GM19351 (cell line): ENCODE measurements at regions not wholly inside any gene's neighbourhood (a gene's known extent, or its start where the extent isn't known, plus 50 kb on each side); places are given as distances from the start of the nearest gene placed in this dataset.
"Not testable (repeated sequence)": the region's sequence is repeated elsewhere in the genome, so short reads cannot be mapped to it uniquely, and the experiment has no call there.

ENCODE experiments used
- ATAC-seq: cut with Tn5 transposase; IDR thresholded peaks from one replicate; pipeline ENCODE4 v1.9.1; 2021; ENCODE audit warnings: mild to moderate bottlenecking, moderate library complexity; ENCODE audit not compliant: unreplicated experiment

DNA sequence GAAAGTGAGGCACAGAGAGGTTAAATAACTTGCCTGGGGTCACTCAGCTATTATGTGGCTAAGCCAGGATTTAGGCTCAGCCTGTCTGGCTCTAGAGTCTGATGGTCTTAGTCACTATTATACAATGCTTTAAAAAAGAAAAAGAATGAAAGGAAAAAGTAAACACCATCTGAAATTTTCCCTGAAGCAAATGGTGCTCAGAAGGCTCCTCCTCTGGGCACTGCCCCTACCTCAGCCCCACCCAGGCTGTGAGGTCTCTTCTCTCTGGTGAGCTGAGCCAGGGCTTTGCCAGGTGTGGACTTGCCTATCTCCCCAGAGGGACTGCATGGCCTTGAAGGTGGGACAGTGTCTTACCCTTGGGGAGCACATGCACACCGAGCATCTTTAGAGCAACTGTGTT lies 117.5 kb upstream of the DYRK2 start:
- ATAC-seq = no peak

DNA sequence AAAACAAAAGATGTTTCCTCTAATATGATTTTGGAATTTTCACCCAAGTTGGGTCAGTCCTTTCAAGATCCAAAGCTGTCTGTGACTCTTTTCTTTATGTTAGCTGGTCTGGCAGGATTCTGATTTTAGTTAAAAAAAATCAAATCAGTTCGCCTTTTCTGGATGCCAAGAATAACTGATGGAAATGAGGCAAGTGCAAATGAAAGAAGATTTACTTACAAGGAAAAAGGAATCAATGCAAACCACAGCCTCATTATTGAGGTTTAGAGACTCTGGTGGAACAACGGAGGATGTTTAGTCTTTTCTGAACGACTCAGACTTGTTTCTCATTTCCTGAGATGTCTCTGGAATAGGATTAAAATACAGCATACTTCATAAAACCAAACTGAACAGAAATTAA lies 117.0 kb upstream of the DYRK2 start:
- ATAC-seq = no peak

DNA sequence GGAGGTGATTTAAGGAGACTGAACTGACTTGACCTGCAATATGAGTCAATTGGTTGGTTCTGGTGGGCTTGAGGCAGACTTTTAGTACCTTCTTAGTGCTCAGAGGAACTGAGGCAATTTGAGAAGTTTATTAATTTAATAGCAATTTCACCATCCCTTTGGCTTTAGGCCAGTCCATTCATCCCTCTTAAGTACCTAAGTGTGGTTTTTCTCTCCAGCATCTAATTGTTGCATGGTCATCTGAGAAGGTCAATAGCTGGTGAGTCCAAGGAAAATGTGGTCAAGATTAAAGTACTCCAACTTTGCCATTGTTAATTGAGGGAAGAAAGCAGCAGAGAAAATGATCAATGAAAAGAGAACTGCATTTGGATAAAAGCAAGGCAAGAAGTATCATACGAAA lies 115.4 kb upstream of the DYRK2 start:
- ATAC-seq = no peak

DNA sequence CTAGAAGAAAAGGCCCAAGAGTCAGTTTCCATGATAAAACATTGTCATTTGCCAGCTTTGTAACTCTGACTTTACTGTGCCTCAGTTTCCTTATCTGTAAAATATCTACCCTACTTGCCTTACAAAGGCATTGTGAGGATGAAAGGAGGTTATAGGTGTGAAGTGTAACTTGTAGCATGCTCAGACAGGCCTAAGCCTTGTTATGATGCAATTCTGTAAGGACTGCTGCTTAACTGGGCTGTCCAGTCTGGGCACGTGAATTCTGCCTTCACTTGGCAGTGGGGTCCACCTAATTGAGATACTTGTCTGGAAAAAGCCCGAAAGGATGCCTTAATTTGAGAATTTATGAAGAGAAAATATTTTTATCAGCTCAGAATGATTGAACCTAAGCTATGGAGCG lies 114.5 kb upstream of the DYRK2 start:
- ATAC-seq = no peak

DNA sequence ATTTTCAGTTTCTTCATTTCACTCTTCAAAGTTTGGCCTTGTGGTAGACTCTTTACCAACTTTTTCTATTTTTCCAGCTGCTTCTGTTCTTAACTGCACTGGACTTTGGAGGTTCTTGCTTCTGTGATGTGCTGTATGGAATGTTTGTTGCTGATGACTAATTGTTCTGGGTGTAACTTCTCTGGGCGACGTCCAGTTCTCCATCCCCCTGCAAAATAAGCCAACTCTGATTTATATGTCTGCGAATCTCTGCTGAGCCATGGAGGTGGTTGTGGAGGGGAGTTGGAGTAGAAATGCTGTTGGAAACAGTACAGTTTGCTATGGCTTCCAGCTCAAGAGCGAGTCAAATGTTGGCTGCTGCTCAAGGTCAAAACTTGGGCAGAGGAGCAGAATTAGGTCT lies 113.9 kb upstream of the DYRK2 start:
- ATAC-seq = no peak

DNA sequence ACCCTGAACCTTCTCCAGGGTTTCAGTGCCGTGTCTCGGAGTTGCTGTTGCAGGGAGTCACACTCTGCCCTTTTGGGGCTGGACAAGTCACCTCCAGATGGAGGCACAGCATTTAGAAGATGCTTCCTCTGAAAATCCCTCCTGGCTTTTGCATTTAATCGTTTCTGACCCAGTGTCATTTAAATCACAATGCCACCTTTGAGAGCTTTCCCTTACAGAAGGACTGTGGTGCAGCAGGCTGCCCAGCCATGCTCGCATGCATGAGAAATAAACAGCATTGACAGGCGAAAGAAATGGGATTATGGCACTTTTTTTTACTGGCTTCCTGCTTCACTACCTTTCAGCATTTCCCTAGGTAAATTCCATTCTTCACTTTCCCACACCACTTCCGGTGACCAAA lies 113.4 kb upstream of the DYRK2 start:
- ATAC-seq = no peak

DNA sequence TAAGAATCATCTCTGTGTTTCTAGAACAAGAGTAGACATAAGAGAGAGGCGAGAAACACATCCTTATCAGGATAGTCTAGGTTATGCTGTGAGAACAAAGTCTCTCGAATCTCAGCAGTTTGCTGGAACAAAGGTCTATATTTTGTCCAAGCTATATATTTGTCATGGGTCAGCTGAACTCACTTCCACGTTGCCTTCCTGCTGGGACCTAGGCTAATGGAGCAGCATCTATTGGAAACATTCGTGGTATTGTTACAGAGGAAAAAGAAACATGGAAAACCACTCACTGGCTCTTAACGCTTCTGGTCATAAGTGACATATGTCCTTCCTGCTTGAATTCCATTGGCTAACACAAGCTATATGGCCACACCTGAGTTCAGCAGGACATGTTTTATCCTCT lies 112.6 kb upstream of the DYRK2 start:
- ATAC-seq = no peak

DNA sequence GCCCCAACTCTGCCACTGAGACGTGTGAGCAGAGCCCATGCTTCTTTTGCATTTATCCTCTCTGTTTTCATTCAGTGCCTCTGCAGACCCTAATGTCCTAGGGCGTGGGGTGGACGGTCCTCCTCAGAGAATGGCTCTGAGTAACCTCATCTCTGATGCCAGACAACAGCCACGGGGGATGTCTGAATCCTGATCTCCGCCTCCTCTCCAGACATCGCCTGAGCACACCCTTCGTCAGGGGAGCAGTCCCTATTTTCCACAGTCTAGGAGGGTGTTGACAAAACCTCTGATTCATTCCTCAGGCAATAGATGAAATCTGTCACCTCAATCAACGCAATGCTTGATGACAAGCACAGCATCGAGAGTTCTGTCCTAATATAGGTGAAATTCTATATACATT lies 109.2 kb upstream of the DYRK2 start:
- ATAC-seq = no peak

DNA sequence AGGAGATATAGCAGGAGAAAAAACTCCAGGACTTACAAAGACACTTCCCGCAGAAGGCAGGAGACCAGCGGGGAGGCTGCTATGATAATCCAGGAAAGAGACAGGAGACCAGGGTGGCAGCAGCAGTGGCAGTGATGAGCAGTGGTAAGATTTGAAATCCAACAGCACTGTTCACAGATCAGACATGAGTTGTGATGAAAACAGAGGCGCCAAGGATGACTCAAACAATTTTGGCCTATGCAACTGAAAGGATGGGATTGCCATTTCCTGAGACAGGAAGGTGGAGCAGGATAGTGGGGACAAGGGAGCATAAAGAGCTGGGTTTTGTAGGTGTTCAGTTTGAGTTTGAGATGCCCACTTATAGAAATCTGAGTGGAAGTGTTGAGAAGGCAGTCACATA lies 108.6 kb upstream of the DYRK2 start:
- ATAC-seq = no peak

DNA sequence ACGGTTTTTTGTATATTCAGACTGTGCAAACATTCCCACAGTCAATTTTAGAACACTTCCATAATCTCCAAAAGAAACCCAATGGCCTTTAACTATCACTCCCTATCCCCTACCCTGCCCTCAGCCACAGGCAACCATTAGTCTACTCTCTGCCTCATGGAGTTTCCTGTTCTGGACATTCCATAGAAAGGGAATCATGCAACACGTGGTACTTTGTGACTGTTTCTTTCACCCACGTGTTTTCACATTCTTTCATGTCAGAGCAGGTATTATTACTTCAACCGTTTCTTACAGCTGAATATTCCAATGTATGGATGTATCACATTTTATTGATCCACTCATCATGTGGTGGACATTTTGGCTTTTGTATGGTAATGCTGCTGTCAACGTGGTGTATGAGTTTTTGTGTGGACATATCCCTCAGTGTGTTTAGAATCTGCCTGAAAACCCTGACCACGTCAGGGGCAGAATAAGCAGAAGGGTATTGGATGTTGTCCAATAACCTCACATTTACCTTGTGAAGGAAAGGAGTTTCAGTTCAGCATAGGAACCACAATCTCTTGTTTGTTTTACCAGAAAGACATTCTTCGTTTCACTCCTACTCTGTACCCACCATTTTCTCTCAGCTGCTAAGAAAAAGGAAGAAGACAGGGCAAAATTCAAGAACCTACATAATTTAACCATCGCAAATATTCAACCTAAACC lies 107.5 kb upstream of the DYRK2 start:
- peak; percentile 88 for ATAC-seq

DNA sequence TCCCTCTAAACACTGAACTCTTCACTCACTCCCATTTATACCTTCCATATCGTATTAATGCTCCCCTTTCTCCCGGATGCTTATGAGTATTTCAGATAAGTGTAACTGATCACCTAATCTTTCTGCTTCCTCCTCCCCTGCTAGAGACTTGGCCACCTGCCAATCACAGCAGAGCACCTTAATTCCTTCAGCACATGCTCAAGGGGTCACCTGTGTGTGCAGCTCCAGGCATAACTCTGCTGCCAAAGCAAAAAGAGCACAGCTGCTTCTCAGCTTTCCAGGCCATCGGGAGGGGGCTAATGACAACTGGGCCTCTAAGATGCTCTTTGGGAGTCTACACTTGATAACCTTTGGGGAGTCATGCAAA lies 106.9 kb upstream of the DYRK2 start:
- no peak for ATAC-seq

DNA sequence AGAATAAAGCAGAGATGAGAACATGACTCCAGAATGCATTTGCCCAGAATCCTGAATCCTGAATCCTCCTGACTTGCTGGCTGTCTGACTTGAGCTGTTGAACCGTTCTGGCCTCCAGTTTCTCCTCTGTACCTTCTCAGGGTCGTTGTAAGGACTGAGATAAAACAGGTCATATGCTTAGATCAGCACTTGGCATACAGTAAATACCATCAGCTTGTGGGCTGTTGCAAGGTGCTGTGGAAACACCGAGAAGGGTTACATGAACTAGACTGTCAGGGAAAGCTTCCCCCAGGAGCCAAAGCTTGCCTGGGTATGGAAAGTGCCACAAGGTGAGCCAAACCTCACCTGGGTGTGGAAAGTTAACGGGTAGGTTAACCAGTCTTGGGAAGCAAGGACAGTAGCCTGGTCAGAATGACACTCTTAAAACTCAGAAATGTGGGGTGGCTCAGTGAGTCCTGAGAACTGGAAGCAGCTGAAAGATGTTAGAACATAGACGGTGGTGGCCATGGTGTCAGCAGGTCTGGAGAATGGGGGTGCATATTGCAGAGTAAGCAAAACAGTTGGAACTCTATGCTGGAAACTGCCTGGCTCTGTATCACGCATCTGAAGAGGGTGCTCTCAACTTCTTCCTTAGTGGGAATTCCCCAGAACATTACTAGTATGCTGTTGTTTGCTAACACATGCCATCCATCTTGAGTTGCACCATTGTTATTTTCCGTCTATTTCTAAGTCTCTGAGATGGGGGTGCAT lies 105.3 kb upstream of the DYRK2 start:
- ATAC-seq = no peak

DNA sequence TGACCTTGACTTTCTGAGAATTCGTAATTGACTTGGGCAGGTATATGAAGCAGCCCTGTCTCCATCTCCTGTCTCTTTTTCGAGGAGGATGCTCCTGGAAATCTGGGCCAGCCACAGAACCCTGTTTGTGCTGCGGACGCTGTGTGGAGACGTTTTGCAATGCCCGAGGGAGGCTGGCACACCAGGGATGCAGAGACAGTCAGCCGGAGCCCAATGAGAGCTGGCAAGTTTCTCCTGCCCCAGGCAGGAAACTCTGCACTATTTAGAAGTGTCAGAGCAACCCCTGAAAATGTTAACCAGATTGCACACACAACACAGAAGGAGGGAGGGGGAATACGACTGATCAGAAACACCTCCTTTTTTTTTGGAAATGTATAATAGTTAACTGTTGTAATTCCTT lies 103.2 kb upstream of the DYRK2 start:
- ATAC-seq = no peak

DNA sequence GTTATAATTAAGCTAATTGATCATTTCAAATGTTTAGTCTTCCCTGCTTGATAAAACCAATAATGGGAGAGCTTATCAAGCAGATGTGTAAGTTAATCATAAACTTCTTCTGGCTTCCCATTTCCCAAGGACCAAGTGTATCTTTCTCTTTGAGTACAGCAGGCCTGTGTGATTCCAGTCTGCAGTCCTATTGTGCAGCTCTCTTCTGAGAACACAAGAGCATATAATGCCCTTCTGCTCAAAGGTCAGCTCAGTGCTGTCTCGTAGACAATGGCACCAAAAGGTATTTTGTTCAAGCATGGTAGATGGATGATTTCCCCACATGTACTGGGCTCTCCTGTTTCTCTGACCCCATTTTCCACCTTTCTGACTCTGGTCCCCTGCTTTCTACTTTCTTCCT lies 101.8 kb upstream of the DYRK2 start:
- no peak for ATAC-seq

DNA sequence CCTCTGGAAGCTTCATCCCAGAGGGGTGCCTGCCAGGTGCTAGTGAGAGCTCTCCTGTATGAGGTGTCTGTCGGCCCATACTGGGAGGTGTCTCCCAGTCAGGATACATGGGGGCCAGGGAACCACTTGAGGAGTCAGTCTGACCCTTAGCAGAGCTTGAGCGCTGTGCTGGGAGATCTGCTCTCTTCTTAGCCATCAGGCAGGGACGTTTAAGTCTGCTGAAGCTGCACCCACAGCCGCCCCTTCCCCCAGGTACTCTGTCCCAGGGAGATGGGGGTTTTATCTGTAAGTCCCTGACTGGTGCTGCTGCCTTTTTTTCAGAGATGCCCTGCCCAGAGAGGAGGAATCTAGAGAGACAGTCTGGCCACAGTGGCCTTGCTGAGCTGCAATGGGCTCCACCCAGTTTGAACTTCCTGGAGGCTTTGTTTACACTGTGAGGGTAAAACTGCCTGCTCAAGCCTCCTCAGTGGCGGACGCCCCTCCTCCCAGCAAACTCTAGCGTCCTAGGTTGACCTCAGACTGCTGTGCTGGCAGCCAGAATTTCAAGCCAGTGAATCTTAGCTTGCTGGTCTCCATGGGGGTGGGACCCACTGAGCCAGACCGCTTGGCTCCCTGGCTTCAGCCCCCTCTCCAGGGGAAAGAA lies 93.3 kb upstream of the DYRK2 start:
- ATAC-seq = not testable (repeated sequence)

DNA sequence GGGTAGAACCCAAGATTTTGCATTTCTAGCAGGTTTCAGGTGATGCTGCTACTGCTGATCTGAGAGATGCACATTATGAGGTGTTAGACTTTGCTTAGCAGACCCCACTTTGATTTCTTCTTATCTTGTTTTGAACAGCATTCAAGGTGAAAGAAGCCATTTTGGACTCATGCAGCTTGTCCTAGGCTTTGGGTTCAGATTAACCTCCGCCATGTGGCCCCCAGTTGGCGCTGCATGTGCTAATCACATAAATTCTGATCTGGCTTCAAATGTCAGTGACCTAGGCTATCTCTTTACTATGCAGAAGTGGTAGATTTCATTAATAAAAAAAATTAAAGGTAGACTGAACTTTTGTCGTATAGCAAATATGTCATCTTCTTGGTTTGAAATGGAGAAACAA lies 89.8 kb upstream of the DYRK2 start:
- ATAC-seq = no peak

DNA sequence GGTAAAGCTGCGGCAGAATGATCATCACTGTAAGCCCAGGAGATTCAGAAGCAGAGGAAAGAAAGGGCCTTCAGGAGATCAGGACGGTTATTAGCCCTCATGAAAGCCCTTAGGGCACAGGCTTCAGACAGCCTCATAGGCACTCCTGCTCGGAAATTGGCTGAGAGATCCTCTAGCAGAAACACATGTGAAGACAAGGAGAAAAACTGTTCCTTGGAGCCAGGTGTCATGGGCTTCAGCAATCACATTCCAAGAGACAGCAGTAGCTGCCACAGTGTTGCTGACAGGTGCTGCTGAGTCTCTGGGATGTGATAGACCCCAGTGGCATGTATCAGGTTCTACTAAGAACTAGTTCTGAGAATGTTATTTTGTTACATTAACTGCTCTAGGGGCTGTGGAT lies 88.8 kb upstream of the DYRK2 start:
- no peak for ATAC-seq

DNA sequence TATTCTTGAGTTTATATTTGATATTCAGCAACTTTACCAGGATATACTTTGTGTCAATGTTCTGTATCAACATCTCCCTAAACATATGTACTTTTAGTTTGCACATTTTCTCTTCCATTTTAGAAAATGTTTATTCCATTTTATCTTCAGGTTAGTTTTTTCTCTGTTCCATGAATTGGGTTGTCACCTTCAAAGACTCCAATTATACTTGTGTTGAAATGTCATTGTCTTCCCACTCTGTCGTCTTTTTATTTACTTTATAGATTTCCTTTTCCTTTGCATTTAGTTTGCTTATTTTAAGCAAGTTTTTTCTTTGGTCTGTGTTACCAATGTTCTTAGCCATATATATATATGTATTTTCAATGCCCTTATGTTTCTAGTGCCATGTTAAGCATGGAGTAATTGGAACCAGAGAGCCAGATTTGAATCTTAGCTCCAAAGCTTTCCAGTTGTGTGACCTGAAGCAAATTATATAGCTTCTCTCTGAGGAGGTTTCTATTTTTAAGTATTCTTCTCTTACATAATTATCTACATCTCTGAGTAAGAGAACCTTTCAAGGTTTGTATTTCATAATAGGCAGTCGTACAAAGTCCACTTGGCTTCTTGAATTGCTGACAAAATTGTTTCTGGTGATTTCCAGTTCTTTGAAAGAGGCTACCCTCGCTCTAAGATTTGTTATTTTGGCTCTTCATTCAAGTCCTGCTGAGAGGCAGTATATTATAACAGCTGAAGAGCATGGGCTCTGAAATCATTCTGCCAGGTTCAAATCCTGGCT lies 85.8 kb upstream of the DYRK2 start:
- no peak for ATAC-seq

DNA sequence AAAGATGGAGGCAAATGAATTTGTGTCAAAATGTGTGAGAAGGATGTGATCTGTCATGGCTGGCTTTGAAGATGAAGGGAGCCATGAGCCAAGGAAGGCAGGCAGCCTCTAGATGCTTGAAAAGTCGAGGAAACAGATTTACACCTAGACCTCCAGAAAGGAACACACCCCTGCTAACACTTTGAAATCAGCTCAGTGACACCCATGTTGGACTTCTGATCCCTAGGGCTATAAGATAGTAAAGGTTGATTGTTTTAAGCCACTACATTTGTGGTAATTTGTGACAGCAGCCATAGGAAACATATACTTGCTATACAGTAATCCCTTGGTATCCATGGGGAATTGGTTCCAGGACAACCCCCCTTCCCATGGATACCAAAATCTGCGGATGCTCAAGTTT lies 80.5 kb upstream of the DYRK2 start:
- ATAC-seq = no peak

DNA sequence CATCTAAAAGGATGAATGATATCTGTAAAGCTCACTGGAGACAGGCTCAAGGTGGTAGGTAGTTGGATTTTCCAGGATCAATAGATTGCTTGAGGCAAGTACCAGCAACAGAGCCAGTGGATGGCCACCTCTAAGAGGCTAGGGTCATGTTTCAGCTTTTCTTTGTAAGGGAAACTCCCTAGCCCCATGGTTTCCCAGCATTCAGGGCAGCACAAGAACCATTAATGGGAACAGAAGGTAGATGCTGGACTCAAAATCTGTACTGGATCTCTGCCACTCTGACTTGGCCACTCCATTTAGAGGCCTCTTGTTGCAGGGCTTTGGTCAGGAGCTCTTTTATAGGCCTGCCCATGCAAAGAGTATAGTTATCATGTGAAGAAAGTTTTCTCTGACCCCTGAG lies 76.1 kb upstream of the DYRK2 start:
- ATAC-seq = no peak

DNA sequence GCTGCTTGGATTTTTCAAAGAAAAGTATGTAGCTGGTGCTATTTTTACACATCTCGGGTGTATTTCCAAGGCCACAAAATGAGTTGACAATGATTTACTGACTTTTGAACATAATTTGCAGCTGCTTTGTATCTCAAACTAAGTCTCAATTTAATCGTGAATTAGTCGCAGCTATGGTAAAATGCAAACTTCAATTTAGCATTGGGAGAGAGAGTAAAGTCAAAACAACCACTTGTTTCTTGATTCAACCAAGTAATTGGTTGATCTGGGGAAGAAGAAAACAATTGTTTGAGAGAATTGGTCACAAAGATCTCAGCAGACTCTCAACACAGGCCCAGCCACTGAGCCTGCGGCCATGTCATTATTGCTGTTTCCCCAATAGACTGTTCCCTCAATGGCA lies 75.0 kb upstream of the DYRK2 start:
- no peak for ATAC-seq
